ENCODE measurements at regions not wholly inside any gene's neighbourhood (a gene's known extent, or its start where the extent isn't known, plus 50 kb on each side); places are given as distances from the start of the nearest gene placed in this dataset.

GRCh38 chr6:147716434-147716833, 207.9 kb downstream of the SAMD5 start:
- H3K36me3 ChIP-seq, result no peaks in the 10 kb centered on the region
- no peaks in the 10 kb centered on the region for H3K4me1 ChIP-seq
- intact Hi-C loops (cut with DNase I), result no loop called here
- no peaks in the 10 kb centered on the region for H3K27me3 ChIP-seq
- no peak for DNase-seq (ENCODE audit: low spot score in 2 of 2)
- no peak for TF ChIP-seq CTCF (IDR thresholded peaks at IDR 0.05)
- H3K4me3 ChIP-seq, result no peak overlapping the region
- H3K9me3 ChIP-seq, result no peaks in the 10 kb centered on the region
- H3K27ac ChIP-seq, result no peak overlapping the region

GRCh38 chr6:147717991-147718390, 209.5 kb downstream of the SAMD5 start:
- TF ChIP-seq CTCF (IDR thresholded peaks at IDR 0.05), result no peak
- intact Hi-C loops (cut with DNase I), result no loop called here
- peaks cover 0 to 5% of the 10 kb centered on the region in 2 donors for H3K9me3 ChIP-seq
- no peaks in the 10 kb centered on the region for H3K27me3 ChIP-seq
- no peak overlapping the region for H3K27ac ChIP-seq
- H3K4me1 ChIP-seq, result no peaks in the 10 kb centered on the region
- no peak overlapping the region for H3K4me3 ChIP-seq
- no peak for DNase-seq (ENCODE audit: low spot score in 2 of 2)
- H3K36me3 ChIP-seq, result no peaks in the 10 kb centered on the region

- H3K9me3 ChIP-seq, result peaks cover 0 to 6% of the 10 kb centered on the region in 2 donors
- no peak for DNase-seq (ENCODE audit: low spot score in 2 of 2)
- no peaks in the 10 kb centered on the region for H3K4me1 ChIP-seq
- no peak overlapping the region for H3K4me3 ChIP-seq
- H3K36me3 ChIP-seq, result no peaks in the 10 kb centered on the region
- no peak for TF ChIP-seq CTCF (IDR thresholded peaks at IDR 0.05)
- no peak overlapping the region for H3K27ac ChIP-seq
- intact Hi-C loops (cut with DNase I), result no loop called here
- H3K27me3 ChIP-seq, result no peaks in the 10 kb centered on the region
Measured at GRCh38 chr6:147722158-147722557, 213.7 kb downstream of the SAMD5 start.

- Histone ChIP-seq H3K27me3 (no peaks in the 10 kb centered on the region), H3K4me1 (no peaks in the 10 kb centered on the region), H3K36me3 (no peaks in the 10 kb centered on the region), H3K9me3 (peaks cover 0 to 6% of the 10 kb centered on the region in 2 donors), H3K4me3 (no peak overlapping the region), H3K27ac (no peak overlapping the region)
- TF ChIP-seq CTCF (IDR thresholded peaks at IDR 0.05), result no peak
- intact Hi-C loops (cut with DNase I), result no loop called here
- no peak for DNase-seq (ENCODE audit: low spot score in 2 of 2)
Measured at GRCh38 chr6:147724454-147724853, 216.0 kb downstream of the SAMD5 start.

GRCh38 chr6:147726342-147726741, 217.9 kb downstream of the SAMD5 start:
- intact Hi-C loops (cut with DNase I), result no loop called here
- no peak overlapping the region for H3K4me3 ChIP-seq
- peaks cover 0 to 6% of the 10 kb centered on the region in 2 donors for H3K9me3 ChIP-seq
- no peaks in the 10 kb centered on the region for H3K27me3 ChIP-seq
- no peaks in the 10 kb centered on the region for H3K4me1 ChIP-seq
- no peaks in the 10 kb centered on the region for H3K36me3 ChIP-seq
- no peak overlapping the region for H3K27ac ChIP-seq
- TF ChIP-seq CTCF (IDR thresholded peaks at IDR 0.05), result no peak
- no peak for DNase-seq (ENCODE audit: low spot score in 2 of 2)

GRCh38 chr6:147728903-147729302, 220.4 kb downstream of the SAMD5 start:
- no peak overlapping the region for H3K27ac ChIP-seq
- no peaks in the 10 kb centered on the region for H3K27me3 ChIP-seq
- no peaks in the 10 kb centered on the region for H3K36me3 ChIP-seq
- no peaks in the 10 kb centered on the region for H3K9me3 ChIP-seq
- no peak for TF ChIP-seq CTCF (IDR thresholded peaks at IDR 0.05)
- no peak for DNase-seq (ENCODE audit: low spot score in 2 of 2)
- no peak overlapping the region for H3K4me3 ChIP-seq
- intact Hi-C loops (cut with DNase I), result no loop called here
- peaks cover 0 to 2% of the 10 kb centered on the region in 2 donors for H3K4me1 ChIP-seq

Data from ascending aorta (tissue), 2 donors.